ENCODE measurements at regions not wholly inside any gene's neighbourhood (a gene's known extent, or its start where the extent isn't known, plus 50 kb on each side); places are given as distances from the start of the nearest gene placed in this dataset.

DNA sequence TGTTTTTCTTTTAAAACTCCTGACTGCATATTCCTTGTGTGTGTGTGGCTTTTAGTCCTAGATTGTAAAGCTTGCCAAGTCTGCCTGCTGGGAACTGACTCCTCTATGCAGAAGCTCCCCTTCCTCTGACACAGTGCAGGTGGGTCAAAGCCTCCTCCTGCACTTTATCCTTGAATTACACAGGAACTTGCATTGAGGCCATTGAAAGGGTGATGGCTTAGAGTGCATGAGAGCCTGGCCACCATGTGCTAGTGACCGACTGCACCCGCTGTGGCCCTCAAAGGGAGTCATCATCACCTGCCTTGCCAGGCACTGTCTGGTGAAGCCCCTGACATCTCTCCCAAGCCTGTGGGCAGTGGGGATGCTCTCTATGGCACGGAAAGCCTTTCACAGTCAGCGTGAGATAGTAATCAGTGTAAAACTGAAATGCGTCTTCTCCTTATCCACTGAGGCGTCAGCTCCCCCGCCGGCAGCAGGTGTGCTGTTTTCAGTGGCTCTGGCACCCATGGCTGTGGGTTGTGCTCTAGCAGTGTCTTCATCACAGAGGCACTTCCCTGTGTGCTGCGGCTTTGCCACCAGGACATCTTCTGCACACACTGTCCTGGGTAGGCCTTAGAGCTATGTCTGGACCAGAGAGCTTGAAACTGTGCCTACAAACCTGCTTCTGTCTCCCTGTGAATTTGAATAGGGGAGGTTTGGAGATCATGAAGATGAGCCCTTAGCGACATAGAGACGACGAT lies 87.9 kb downstream of the THBS2 start:
- no peak overlapping the region for H3K4me3 ChIP-seq (ENCODE audit: low read depth in 1 of 2, low read length in 1 of 2)
- no peaks in the 10 kb centered on the region for H3K27me3 ChIP-seq
- no peaks in the 10 kb centered on the region for H3K36me3 ChIP-seq
- TF ChIP-seq, protein P1, sequence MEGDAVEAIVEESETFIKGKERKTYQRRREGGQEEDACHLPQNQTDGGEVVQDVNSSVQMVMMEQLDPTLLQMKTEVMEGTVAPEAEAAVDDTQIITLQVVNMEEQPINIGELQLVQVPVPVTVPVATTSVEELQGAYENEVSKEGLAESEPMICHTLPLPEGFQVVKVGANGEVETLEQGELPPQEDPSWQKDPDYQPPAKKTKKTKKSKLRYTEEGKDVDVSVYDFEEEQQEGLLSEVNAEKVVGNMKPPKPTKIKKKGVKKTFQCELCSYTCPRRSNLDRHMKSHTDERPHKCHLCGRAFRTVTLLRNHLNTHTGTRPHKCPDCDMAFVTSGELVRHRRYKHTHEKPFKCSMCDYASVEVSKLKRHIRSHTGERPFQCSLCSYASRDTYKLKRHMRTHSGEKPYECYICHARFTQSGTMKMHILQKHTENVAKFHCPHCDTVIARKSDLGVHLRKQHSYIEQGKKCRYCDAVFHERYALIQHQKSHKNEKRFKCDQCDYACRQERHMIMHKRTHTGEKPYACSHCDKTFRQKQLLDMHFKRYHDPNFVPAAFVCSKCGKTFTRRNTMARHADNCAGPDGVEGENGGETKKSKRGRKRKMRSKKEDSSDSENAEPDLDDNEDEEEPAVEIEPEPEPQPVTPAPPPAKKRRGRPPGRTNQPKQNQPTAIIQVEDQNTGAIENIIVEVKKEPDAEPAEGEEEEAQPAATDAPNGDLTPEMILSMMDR (IDR thresholded peaks at IDR 0.05) = no peak
- H3K4me1 ChIP-seq (ENCODE audit: control insufficient read depth in 1 of 2, insufficient read depth in 1 of 2, low read depth in 1 of 2, low read length in 1 of 2) = no peaks in the 10 kb centered on the region
- H3K27ac ChIP-seq = no peak overlapping the region
- no peaks in the 10 kb centered on the region for H3K9me3 ChIP-seq

DNA sequence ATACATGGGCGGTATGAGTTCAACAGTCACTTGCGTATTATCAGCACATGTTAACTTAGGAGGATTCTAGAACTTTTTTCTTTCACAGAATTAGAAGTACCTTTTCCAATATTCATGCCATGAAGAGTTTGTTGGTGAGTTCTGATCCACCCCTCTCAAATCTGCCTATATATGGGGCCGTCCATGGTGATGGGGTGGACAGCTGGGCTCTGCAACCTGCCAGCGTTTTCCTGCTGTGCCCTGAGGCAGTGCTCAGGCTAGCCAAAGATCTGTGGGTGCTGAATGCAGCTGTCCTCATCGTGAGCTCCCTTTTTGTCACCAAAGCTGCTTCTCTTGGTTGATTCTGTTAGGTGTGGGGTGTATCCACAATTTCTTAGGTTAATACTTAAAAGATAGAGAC lies 88.7 kb downstream of the THBS2 start:
- Histone ChIP-seq H3K9me3 (no peaks in the 10 kb centered on the region), H3K4me3 (ENCODE audit: low read depth in 1 of 2, low read length in 1 of 2) (no peak overlapping the region), H3K36me3 (no peaks in the 10 kb centered on the region), H3K27ac (no peak overlapping the region), H3K27me3 (no peaks in the 10 kb centered on the region), H3K4me1 (ENCODE audit: control insufficient read depth in 1 of 2, insufficient read depth in 1 of 2, low read depth in 1 of 2, low read length in 1 of 2) (no peaks in the 10 kb centered on the region)
- TF ChIP-seq, protein P1 (IDR thresholded peaks at IDR 0.05) = no peak

DNA sequence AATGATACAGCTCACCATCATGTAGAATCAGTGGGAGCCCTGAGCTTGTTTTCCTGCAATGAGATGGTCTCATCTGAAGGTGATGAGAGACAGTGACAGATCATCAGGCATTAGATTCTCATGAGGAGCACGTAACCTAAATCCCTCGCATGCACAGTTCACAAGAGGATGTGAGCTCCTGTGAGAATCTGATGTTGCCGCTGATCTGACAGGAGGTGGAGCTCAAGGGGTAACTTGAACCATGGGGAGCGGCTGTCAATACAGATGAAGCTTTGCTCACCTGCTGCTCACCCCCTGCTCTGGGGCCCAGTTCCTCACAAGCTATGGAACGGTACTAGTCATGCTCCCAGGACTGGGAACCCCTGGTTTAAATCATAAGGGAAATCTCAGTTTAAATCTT lies 89.2 kb downstream of the THBS2 start:
- no peaks in the 10 kb centered on the region for H3K9me3 ChIP-seq
- no peak overlapping the region for H3K4me3 ChIP-seq (ENCODE audit: low read depth in 1 of 2, low read length in 1 of 2)
- TF ChIP-seq, protein P1 (IDR thresholded peaks at IDR 0.05) = no peak
- no peaks in the 10 kb centered on the region for H3K27me3 ChIP-seq
- H3K27ac ChIP-seq = no peak overlapping the region
- H3K4me1 ChIP-seq (ENCODE audit: control insufficient read depth in 1 of 2, insufficient read depth in 1 of 2, low read depth in 1 of 2, low read length in 1 of 2) = no peaks in the 10 kb centered on the region
- H3K36me3 ChIP-seq = no peaks in the 10 kb centered on the region

DNA sequence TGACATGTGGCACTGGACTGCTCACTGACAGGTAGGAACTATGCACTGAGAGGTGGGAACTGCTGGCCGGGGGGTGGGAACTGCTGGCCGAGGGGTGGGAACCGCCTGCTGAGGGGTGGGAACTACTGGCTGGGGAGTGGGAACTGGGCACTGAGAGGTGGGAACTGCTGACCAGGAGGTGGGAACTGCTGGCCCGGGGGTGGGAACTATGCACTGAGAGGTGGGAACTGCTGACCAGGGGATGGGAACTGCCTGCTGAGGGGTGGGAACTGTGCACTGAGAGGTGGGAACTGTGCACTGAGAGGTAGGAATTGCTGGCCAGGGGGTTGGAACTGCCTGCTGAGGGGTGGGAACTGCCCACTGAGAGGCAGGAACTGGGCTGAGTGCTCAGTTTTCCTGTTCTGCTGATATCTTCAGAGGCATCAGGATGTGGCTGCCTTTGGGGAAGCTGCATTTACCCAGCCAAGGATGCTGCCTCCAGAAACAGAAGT lies 90.2 kb downstream of the THBS2 start:
- Histone ChIP-seq H3K36me3 (no peaks in the 10 kb centered on the region), H3K4me1 (ENCODE audit: control insufficient read depth in 1 of 2, insufficient read depth in 1 of 2, low read depth in 1 of 2, low read length in 1 of 2) (no peaks in the 10 kb centered on the region), H3K27me3 (no peaks in the 10 kb centered on the region), H3K4me3 (ENCODE audit: low read depth in 1 of 2, low read length in 1 of 2) (no peak overlapping the region), H3K9me3 (no peaks in the 10 kb centered on the region), H3K27ac (no peak overlapping the region)
- TF ChIP-seq, protein P1 (IDR thresholded peaks at IDR 0.05) = no peak

DNA sequence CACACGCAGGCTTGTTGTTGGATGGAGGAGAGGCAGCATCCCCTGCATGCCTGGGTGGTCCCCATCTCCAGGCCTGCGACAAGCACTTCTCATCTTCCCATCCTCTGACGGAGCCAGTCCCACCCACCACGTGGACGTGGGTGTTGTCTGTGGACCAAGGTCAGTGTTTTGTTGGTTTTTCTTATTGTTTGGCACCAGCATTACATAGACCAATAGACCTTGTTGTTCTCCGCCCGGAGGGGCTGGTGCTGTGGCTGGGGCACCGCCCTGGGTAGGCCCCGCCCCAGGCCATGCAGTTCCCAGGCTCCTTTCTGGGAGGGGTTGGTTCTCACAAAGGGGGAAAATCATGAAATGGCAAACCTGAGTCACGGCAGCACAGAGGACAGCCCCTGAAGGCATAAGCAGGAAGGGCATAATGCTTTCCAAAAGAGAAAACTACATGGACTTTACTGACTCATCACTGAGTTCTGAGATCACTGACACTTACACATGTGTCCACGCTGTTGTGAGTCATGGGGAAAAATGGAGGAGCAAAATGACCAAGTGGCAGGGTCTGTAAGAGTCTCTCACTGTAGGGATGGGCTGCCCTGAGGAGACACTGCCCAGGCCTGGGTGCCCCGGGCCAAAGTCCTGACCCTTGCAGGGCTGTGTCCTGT lies 90.8 kb downstream of the THBS2 start:
- TF ChIP-seq, protein P1 (IDR thresholded peaks at IDR 0.05) = no peak
- Histone ChIP-seq H3K9me3 (no peaks in the 10 kb centered on the region), H3K27me3 (no peaks in the 10 kb centered on the region), H3K4me1 (ENCODE audit: control insufficient read depth in 1 of 2, insufficient read depth in 1 of 2, low read depth in 1 of 2, low read length in 1 of 2) (no peaks in the 10 kb centered on the region), H3K36me3 (no peaks in the 10 kb centered on the region), H3K4me3 (ENCODE audit: low read depth in 1 of 2, low read length in 1 of 2) (no peak overlapping the region), H3K27ac (no peak overlapping the region)

All from neutrophil (primary cell).